Sigmoid colon (tissue), 4 donors: ENCODE measurements at regions not wholly inside any gene's neighbourhood (a gene's known extent, or its start where the extent isn't known, plus 50 kb on each side); places are given as distances from the start of the nearest gene placed in this dataset.

Experiments used
- CTCF ChIP-seq, 4 experiments: fragments of 450-650 bp in 3 of 4; fragments of 200-600 bp in 1 of 4; IDR thresholded peaks; one replicate each; pipeline ENCODE4 v1.5.1; 2016 to 2019; ENCODE audit warnings: antibody characterized with exemption in 4 of 4, mild to moderate bottlenecking in 3 of 4, moderate library complexity in 2 of 4
- EP300 ChIP-seq, 4 donors: sonication (generic); formaldehyde crosslinking; IDR thresholded peaks; one replicate each; pipeline ENCODE4 v1.6.1; 2017; ENCODE audit warnings: antibody characterized with exemption in 4 of 4
- POLR2A ChIP-seq, 2 donors: fragments of 450-650 bp; IDR thresholded peaks; one replicate each; pipeline ENCODE4 v1.6.1; 2016; ENCODE audit warnings: antibody characterized with exemption in 2 of 2, mild to moderate bottlenecking in 2 of 2, moderate library complexity in 2 of 2
- POLR2AphosphoS5 ChIP-seq, 4 donors: sonication (generic); formaldehyde crosslinking; IDR thresholded peaks; one replicate each; pipeline ENCODE4 v1.6.1; 2017; ENCODE audit warnings: antibody characterized with exemption in 4 of 4

- TF ChIP-seq CTCF (IDR thresholded peaks at IDR 0.05) = no peak
- no peak for TF ChIP-seq POLR2AphosphoS5 (IDR thresholded peaks at IDR 0.05)
- TF ChIP-seq POLR2A (IDR thresholded peaks at IDR 0.05) = no peak
- TF ChIP-seq EP300 (IDR thresholded peaks at IDR 0.05) = no peak
Measured at GRCh38 chr6:113671421-113671820, 185.7 kb upstream of the MARCKS start.
